Stimulated activated CD8-positive, alpha-beta memory T cell treated with anti-CD3 and anti-CD28 coated beads, Interleukin-7, amount 100 ng/mL, for 48 hours (primary cell): ENCODE measurements at regions not wholly inside any gene's neighbourhood (a gene's known extent, or its start where the extent isn't known, plus 50 kb on each side); places are given as distances from the start of the nearest gene placed in this dataset.

Experiments
- DNase-seq, 2 donors: peaks; one replicate each; pipeline ENCODE4 v3.0.0-alpha.2; 2020; ENCODE audit warnings: low read depth in 1 of 2; ENCODE audit errors: extremely low read depth in 1 of 2

DNA sequence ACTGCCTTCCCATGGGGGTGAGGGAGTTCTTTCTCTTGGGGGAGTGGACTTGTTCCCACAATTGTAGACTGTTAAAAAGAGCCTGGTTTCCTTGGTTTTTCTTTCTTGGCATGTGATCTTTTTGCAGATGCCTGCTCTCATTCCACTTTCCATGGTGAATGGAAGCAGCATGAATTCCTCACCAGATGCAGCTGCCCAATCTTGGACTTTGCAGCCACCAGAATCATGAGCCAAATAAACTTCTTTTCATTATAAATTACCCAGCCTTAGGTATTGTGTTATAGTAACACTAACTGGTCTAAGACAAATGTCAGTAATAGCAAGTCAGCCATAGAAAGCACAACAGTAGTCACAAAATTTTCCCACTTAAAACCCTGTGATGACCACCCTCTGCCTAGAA is 260.5 kb upstream of the THBS1 start:
- no peak for DNase-seq

DNA sequence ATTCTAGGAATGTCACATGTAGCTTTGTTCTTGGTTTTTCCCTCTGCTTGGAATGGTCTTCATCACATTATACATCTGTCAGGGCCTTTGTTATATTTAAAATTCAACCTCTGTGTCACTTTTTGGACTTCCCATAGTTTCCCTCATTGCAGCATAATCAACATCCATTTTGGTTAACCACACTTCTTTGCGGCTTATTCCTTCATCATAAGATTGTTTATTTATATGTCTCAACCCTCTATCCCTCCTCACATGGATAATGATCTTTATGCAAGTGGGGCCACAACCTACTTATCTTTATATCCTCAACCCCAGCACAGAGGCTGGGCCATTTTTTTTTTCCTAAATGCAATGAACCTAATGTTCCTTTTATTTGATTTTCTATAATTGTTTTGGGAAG is 260.0 kb upstream of the THBS1 start:
- DNase-seq: no peak

DNA sequence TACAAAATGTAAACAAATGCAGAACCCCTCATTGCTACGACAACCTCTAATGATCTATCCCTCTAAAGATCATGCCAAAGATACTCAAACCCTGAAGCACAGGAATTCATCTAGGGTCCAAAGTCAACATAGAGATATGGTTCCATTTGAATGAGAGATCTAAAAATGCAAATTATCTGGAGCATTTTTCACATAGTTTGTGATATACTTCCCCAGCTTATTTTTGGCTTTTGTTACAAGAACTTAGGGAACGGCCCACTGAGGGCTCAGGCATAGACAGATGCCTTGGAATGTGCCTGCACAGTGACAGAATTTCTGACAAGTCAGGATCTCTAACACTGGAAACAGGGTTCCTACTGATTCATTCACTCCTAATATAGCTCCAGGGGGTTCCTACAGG is 258.9 kb upstream of the THBS1 start:
- no peak for DNase-seq

DNA sequence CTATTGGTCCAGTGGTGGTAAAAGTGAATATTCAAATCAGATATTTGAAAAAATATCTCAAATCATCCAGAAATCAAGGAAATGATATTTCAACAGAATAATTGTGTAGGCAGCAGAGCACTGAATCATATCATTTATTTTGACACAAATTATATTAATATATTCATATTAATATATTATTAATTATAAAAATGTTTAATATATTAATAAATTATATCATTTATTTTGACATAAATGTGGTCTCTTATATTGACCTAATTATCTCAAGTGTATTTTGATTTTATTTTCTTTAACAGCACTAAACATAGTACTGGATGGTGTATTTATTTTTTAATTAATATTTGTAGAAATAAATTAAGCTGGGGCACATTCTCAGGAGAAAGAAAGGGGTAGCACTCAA is 257.7 kb upstream of the THBS1 start:
- DNase-seq: no peak

DNA sequence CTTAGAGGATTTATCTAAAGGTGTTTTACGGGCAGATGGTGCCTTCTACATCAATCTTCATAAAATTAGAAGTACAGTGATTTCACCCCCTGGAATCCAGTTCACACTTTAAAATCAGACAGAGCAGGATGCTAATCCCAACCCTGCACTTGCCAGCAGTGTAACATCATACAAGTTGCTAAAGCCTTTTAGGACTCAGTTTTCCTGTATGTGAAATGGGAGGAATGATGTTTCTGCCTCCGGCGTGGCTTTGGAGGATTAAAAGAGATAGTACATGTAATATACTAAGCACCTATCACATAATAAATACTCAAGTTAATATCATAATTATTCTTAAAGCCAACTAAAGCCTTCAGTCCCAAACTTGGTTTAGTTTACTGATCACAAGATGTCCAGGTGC is 257.2 kb upstream of the THBS1 start:
- DNase-seq: no peak

DNA sequence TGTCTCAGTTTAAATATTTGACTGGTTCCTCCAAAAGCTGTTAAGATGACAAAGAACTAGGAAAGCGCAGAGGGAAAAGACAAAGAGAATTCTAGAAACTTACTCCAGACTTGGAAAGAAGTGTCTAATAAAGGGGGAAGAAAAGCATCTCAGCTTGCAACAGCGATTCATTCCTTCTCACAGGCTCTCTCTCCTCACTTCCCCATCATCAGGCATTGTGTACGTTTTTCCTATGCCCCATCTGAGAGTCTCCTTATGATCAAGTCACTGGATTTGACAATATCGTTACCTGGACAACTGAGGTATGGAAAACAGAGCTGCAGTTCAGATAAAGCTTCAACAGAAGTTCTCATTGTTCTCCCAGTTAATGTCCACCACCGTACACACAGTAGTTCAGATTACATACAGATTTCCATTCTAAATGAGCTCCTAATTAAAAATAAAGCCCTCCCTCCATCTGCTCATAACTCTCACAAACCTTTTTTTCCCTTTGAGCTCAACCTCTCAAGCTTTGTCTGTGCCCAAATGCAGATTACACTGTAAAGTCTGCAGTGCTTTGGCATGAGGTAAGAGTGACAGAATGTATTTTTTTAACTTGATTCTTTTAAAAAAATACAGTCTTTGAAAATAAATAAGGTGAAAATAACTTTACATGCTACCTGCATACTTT is 254.4 kb upstream of the THBS1 start:
- no peak for DNase-seq

DNA sequence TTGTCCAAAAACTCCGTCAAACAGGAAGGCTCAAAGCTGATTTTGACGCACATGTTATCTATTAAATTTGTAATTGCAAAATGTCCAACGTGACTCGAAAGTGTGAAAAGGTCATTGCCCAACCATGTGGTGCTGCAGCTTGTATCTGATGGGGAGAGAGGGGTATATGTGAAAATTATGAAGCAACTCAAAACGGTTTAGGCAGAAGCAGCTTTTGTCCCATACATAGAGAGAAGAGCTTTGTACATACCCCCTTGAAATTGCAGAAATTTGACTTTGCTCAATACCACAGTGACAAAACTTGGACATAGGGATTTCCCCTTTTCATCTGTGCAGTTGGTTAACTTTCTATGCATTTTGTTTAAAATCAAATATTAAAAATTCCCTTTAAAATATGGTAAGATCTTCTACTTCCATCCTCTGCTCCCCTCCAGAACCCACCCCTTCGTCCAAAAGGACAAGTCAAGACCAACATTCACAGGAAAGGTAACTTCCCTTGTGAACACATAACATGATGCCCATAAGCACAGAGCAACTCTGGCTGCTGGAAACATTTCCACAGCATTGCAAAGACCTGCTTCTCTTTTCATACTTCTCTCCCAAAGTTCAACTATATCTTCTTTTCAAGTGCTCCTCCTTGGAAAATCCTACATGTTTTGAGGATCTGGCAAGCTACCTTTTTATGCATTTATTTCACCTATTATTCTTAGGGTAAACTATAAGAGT is 253.7 kb upstream of the THBS1 start:
- no peak for DNase-seq

DNA sequence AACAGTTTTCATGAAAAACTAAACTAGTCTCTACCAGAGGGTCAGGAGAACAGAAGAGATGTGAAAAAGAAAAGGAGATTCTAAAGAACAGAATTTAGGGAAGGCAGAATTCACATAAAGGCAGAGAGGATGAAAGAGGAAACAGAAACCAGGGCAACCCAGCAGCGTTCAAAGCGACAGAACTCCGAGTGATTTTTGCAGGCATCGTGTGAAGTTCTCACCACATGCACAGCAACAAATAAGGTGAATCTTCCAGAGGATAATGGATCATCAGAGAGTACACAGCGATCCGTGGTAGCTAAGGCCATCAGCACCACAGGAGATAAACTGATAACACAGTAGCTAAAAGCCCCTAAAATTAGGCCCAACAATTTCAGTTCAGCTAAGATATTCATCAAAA is 250.8 kb upstream of the THBS1 start:
- no peak for DNase-seq

DNA sequence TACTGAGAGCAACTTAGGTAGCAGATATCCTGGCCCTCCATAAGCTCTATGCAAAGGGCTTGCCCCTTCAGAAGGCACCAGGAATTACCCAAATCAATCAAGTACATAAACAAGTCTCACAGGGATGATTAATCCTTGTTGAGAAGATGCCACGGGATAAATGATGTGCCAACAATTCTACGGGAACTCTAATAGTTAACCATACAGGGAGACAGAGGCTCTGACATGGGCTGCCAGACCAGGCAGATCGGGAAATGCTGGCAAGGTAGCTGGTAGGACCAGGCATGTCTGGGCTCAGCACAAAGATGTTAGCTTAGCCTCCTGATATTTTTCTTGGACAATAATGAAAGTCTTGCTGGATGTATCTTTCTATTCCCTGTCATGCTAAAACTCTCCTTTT is 249.3 kb upstream of the THBS1 start:
- no peak for DNase-seq

DNA sequence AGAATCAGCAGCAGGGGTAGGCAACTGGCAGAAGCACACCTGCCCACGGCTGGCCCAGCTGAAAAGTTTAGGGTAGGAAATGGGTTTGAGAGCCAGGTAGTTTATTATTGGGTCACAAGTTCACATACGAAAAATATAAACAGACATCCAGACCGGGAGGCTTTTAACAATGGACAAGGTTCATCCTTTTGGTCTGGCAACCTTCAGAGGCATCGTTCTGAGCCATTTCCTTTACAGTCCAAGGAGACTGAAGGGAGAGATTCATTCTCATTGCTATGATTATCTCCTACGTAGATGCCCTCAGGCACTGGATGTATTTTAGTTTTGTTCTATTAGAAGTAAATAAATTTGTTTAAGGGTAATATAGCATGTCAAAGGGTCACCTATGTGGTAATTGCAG is 248.0 kb upstream of the THBS1 start:
- no peak for DNase-seq

DNA sequence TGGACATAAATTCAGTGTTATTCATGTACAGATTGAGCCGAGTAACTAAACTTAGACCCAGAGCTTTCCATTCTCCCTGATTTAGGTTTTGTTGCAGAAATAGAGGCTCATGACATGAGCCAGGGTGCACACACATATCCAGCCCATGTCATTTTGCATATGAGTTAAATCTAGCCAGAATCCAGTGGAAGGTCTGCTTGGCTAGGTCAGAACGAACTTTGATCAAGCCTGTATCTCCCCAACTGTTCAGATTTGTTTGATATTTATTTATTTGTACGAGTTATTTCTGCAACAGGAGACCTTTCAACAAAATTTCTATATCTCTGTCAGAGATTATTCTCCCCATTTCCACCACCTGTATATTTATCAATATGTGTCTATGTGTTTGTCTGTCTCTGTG is 247.5 kb upstream of the THBS1 start:
- DNase-seq: no peak

DNA sequence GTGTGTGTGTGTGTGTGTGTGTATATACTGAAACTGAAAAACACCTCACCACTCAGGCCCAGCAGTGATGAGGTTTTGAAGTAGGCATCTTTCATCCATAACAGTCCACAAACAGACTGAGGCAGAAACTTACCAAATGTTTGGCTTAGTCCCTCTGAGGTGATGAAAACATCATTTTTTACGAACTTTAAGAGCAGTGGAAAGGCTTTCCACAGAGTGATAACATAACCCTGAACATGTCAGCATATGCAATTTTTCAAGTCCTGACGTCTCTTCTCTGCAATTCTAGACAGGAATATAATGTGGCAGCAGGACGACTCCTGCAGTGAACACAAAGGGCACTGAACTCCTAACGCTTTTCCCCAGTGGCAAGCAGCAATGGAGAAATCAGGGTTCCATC is 247.0 kb upstream of the THBS1 start:
- DNase-seq: no peak

DNA sequence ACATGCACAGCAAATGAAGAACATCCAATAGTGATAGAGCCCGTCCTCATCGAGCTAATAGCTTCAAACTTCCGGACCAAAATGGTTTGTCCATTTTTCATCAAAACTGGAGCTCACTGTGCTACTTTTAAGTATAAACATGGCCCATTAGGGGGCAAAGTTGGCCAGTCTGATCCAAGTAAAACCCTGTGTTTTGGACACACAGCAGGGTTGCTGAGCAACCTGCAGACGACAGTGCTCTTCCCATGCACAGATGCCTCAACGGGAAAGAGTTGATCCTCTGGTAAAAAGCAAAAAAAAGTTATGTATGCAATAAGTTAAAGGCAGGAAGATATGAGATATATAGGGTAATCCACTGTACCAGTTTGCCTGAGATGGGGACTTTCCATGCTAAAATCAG is 244.0 kb upstream of the THBS1 start:
- no peak for DNase-seq

DNA sequence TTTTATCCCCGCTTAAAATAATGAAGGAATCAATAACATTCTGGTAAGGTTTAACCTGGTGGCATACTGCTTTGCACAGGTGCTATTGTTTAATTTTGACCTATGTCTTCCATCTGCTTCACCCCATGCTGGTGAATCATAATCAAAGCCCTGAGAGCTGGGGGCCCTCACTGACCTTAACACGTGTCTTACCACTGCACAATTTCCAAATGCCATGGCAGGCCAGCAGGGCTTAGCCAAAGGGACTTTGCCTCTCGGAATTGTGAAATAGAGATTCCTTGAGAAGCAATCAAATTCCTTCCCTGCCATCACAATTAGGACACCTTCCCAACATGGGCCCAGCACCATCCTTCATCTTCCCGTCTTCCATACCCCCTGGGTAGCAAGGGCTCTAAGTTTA is 242.6 kb upstream of the THBS1 start:
- no peak for DNase-seq

DNA sequence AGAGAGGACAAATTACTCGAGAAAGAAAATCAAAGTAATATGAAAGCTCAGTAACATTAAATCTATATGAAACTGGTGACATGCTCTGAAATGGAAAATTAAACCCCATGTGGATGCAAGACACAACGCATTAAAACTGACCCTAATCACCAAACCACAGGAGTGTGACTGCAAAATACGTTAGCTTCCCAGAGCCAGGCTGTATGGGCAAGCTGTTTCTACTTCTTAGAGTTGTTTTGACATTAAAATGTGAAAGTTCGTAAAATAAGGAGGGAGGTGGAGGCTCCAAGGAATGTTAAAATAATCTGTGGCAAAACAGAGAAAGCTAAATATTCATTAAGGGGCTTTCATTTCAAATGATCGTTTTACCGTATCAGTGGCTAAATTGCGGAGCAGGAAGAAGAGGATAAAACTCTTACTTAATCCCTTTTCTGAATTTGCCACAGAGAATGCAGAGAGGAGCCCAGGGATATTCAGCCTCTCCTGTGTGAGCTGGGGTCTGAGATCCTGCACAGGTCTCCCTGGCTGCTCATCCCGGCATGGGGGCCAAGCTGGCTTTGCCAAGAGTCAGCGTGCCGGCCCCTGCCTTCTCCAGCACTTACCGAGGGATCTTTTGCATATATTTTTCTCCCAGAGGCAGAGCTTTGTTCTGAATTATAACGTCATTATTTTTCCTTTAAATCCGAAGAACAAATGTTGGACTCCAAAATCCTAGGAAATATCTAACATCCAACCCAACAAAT is 239.8 kb upstream of the THBS1 start:
- no peak for DNase-seq

DNA sequence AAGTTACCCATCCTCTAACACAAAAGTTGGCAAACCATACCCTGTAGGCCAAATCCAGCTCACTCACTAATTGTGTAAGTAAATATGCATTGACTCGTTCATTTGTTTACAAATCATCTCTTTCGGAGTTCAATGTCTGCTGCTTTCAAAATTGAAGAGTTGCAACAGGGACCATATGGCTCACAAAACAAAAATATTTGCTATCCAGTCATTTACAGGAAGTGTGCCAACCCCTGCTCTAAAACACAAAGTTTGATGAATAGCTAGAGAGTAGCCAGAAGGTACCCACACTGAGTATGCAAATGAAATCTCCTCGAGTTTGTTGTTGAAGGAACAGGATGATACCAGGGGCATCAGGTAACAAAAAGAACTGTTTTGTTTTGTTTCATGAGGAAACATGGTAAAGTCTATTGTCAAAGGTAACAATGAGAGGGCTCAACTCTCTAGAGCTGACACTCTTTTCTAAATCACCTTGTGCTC is 236.2 kb upstream of the THBS1 start:
- DNase-seq: no peak

DNA sequence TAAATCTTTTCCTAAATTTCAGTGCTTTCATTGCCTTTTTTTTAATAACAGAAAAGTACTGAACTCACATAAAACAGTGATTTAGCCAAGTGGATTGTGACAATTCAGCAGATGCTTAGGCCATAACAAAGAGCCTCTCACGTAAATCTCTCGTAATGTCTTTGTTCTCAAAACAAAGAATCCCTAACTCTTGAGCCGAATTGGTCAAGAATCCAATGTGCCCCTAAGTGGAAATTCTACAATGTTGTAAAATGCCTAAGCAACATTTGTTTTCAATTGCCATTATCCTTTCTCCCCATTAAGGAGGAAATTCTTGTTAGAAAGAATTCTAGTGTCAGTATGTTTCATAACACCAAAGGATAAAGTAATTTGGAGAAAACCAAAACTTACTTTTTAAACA is 235.7 kb upstream of the THBS1 start:
- no peak for DNase-seq

DNA sequence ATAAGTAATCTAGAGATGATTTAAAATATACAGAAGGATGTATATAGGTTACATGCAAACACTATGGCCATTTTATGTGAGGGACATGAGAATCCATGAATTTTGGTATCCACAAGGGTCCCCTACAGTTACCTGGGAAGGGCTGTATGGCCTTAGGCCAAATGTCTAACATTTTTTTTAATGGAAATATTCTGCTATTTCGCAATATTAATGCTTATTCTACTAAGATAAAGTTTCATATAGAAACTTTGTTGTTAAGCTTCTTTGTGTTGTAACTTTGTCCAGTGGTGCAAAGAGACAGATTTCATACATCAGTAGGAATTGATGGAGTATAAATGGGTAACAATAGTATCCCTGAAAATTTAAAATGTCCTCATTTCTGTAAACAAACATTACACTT is 233.4 kb upstream of the THBS1 start:
- DNase-seq: no peak

DNA sequence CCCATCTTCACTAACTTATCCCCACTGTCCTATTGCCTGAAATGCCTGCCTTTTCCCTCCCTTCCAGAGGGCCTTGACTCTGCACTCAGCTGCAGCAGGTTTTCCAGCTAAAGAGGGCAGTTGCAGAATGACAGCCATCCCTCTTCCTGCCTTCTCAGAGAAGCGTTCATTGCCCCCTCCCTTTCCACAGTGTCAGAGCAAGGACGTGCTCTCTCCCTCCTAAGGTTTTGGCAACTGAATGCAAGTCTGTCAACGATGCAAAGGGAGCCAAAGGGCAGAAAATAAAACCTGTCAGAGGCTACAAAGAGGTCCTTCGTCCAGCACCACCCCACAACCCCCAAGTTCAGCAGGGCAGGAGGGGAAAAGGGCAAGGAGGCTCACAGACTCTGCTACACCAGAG is 230.1 kb upstream of the THBS1 start:
- no peak for DNase-seq

DNA sequence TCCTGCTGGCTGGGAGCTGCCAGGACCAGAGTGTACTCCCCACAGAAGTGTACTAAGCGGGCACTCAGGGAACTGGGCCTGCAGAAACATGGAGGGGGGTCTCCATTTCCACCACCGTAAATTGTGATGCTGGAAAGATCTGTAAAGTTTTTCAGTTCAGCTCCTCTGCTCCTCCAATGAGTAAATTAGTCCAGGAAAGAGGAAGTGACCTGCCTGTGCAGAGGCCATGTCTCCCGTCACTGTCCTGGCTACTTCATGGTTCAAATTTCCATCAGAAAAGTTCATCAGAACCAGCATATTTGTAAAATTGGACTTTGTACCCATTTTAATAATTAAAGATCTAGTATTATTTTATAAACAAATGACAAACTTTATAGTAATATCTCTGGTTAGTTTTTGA is 226.7 kb upstream of the THBS1 start:
- no peak for DNase-seq

DNA sequence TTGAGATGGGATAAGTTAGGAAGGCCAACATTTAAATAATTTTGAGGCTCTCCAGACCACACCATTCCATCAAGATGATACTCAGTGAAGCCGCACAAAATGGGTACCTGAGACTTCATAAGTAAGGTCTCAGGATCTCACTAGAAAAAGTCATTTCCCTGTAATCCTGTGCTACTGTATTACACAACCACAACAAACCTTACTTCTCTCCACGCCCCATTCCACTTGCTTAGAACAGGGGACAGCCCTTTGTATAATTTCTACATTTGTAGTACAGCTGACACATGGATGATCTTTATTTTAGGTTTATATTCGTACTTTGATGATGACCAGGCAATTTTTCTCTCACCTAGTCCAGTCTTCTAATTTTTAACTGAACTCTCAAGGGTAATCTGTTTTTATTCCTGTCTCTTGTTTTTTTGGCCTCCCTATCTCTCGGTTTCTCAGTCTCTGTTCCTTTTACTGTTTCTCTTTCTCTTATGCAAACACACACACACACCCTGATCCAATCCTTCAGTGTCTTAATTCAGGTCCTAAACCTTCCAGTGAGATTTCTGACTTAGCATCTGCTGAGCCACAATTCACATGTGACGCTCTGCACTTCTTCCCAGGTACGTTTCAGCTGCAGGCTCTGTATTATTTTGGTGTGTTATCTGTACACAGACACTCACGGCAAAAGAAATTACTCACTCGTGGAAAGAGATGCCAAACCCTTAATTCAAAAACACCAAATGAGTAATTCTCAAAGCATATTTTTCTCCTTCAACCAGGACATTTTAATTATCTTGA is 223.2 kb upstream of the THBS1 start:
- DNase-seq: no peak
